OCI-LY1 (cell line): ENCODE measurements at regions not wholly inside any gene's neighbourhood (a gene's known extent, or its start where the extent isn't known, plus 50 kb on each side); places are given as distances from the start of the nearest gene placed in this dataset.

Experiments
- H2AFZ ChIP-seq: fragments of 200-600 bp; sonication (generic), shearing (Covaris generic); 2 replicates; pipeline ENCODE4 v1.6.0; 2014; ENCODE audit warnings: antibody characterized with exemption, mild to moderate bottlenecking, low read length
- H3F3A ChIP-seq: fragments of 200-600 bp; sonication (generic), shearing (Covaris generic); 2 replicates; pipeline ENCODE4 v1.6.0; 2014; ENCODE audit warnings: mild to moderate bottlenecking, antibody characterized with exemption, low read length, moderate library complexity; ENCODE audit not compliant: insufficient read depth
- H3K27ac ChIP-seq: fragments of 200-600 bp; sonication (generic); 2 replicates; pipeline ENCODE4 v1.5.1; 2014; ENCODE audit warnings: low read length, mixed run types, mild to moderate bottlenecking, low read depth; ENCODE audit not compliant: poor library complexity, severe bottlenecking
- H3K27me3 ChIP-seq: fragments of 200-600 bp; sonication (generic); 2 replicates; pipeline ENCODE4 v1.6.0; 2014; ENCODE audit warnings: antibody characterized with exemption, mild to moderate bottlenecking, low read length, moderate library complexity; ENCODE audit not compliant: insufficient read depth
- H3K36me3 ChIP-seq: fragments of 200-600 bp; sonication (generic); 2 replicates; pipeline ENCODE4 v1.6.1; 2014; ENCODE audit warnings: mild to moderate bottlenecking, antibody characterized with exemption, low read length, moderate library complexity, mixed read lengths; ENCODE audit not compliant: insufficient read depth
- H3K4me1 ChIP-seq: fragments of 200-600 bp; sonication (generic); 2 replicates; pipeline ENCODE4 v1.5.1; 2014; ENCODE audit warnings: mild to moderate bottlenecking, low read length, moderate library complexity; ENCODE audit not compliant: insufficient read depth, severe bottlenecking
- H3K4me2 ChIP-seq: fragments of 200-600 bp; sonication (generic), shearing (Covaris generic); 2 replicates; pipeline ENCODE4 v1.6.1; 2014; ENCODE audit warnings: low read length
- H3K4me3 ChIP-seq: fragments of 200-600 bp; sonication (generic); 2 replicates; pipeline ENCODE4 v1.5.1; 2014; ENCODE audit warnings: low read length, low read depth, mild to moderate bottlenecking, mixed read lengths; ENCODE audit not compliant: poor library complexity, severe bottlenecking
- H3K79me2 ChIP-seq: fragments of 200-600 bp; shearing (Covaris generic); 2 replicates; pipeline ENCODE4 v1.6.1; 2016; ENCODE audit warnings: mixed run types, low read length, mixed read lengths; ENCODE audit not compliant: insufficient read depth
- H3K9ac ChIP-seq: fragments of 200-600 bp; sonication (generic), shearing (Covaris generic); 2 replicates; pipeline ENCODE4 v1.6.1; 2014; ENCODE audit warnings: mild to moderate bottlenecking, low read length, mixed read lengths
- H3K9me2 ChIP-seq: fragments of 200-600 bp; sonication (generic), shearing (Covaris generic); 2 replicates; pipeline ENCODE4 v1.6.1; 2014; ENCODE audit warnings: low read depth, mild to moderate bottlenecking, low read length, mixed read lengths
- H3K9me3 ChIP-seq: fragments of 200-600 bp; shearing (Covaris generic); 2 replicates; pipeline ENCODE4 v1.6.1; 2014; ENCODE audit warnings: low read length, mixed read lengths
- H4K20me1 ChIP-seq: fragments of 200-600 bp; sonication (generic), shearing (Covaris generic); 2 replicates; pipeline ENCODE4 v1.6.0; 2016; ENCODE audit warnings: mild to moderate bottlenecking, low read length; ENCODE audit not compliant: insufficient read depth
- CTCF ChIP-seq: fragments of 200-600 bp; sonication (generic), shearing (Covaris generic); IDR thresholded peaks from 2 replicates; pipeline ENCODE4 v1.5.1; 2017; ENCODE audit warnings: mild to moderate bottlenecking, antibody characterized with exemption, low read length, moderate library complexity, mixed read lengths
- EZH2 ChIP-seq: fragments of 200-600 bp; sonication (generic), shearing (Covaris generic); IDR thresholded peaks from 2 replicates; pipeline ENCODE4 v1.8.0; 2017; ENCODE audit warnings: borderline replicate concordance, mixed run types, mild to moderate bottlenecking, antibody characterized with exemption, low read length, moderate library complexity, mixed read lengths

GRCh38 chr2:128531856-128532255, 213.2 kb upstream of the HS6ST1 start:
- Histone ChIP-seq H3K4me3 (no peak overlapping the region), H3K9ac (no peak overlapping the region), H3K4me2 (no peak overlapping the region), H3K27ac (no peak overlapping the region), H3K27me3 (no peaks in the 10 kb centered on the region), H3K9me3 (no peaks in the 10 kb centered on the region), H3F3A (no peaks in the 10 kb centered on the region), H4K20me1 (no peaks in the 10 kb centered on the region), H3K36me3 (no peaks in the 10 kb centered on the region), H3K79me2 (no peaks in the 10 kb centered on the region), H2AFZ (no peak overlapping the region), H3K4me1 (no peaks in the 10 kb centered on the region), H3K9me2 (no peaks in the 10 kb centered on the region)
- TF ChIP-seq EZH2 (no peak), CTCF (no peak; the same call in 1 of the 2 replicates)

GRCh38 chr2:128533101-128533500, 214.4 kb upstream of the HS6ST1 start:
- no peaks in the 10 kb centered on the region for H3K4me1 ChIP-seq

GRCh38 chr2:128534688-128535392, 216.2 kb upstream of the HS6ST1 start:
- Histone ChIP-seq H3K4me2 (no peak overlapping the region), H3K36me3 (no peaks in the 10 kb centered on the region), H2AFZ (no peak overlapping the region), H4K20me1 (no peaks in the 10 kb centered on the region), H3F3A (no peaks in the 10 kb centered on the region), H3K9me2 (no peaks in the 10 kb centered on the region), H3K27ac (no peak overlapping the region), H3K4me3 (no peak overlapping the region), H3K9me3 (no peaks in the 10 kb centered on the region), H3K27me3 (no peaks in the 10 kb centered on the region), H3K4me1 (no peaks in the 10 kb centered on the region), H3K79me2 (no peaks in the 10 kb centered on the region), H3K9ac (no peak overlapping the region)
- TF ChIP-seq CTCF (no peak), EZH2 (no peak)

More at GRCh38 chr2:128533101-128533500, 214.4 kb upstream of the HS6ST1 start:
- H3K4me2 ChIP-seq = no peak overlapping the region
- no peaks in the 10 kb centered on the region for H3K9me2 ChIP-seq
- no peaks in the 10 kb centered on the region for H4K20me1 ChIP-seq
- H3K27me3 ChIP-seq = no peaks in the 10 kb centered on the region
- TF ChIP-seq CTCF (no peak), EZH2 (no peak)
- no peak overlapping the region for H3K4me3 ChIP-seq
- no peaks in the 10 kb centered on the region for H3K79me2 ChIP-seq
- no peak overlapping the region for H3K9ac ChIP-seq
- no peaks in the 10 kb centered on the region for H3K9me3 ChIP-seq
- H3K27ac ChIP-seq = no peak overlapping the region
- H3K36me3 ChIP-seq = no peaks in the 10 kb centered on the region
- H2AFZ ChIP-seq = no peak overlapping the region
- H3F3A ChIP-seq = no peaks in the 10 kb centered on the region
